HT-29 (cell line): ENCODE measurements at regions not wholly inside any gene's neighbourhood (a gene's known extent, or its start where the extent isn't known, plus 50 kb on each side); places are given as distances from the start of the nearest gene placed in this dataset.

Experiments
- DNase-seq: peaks from one replicate; pipeline ENCODE4 v3.0.0-alpha.2; 2015; ENCODE audit warnings: low spot score

DNA sequence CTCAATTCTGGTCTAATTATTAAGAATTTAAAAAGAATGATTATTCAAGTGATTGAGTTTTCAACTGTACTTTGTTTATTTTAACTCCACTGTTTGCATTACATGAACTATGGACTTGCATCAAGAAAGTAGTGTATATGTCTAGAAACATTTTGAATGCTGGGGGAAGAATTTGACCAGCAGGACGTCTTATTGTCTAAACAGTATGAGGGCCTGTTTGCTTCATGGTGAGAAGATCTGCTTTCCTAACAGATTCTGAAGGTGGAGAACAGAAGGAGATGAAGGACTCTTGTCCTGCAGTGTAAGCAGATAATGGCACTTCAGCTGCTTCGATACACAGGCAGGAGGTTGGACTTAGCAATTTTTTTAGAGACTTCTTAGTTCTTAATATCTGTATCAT, 176.0 kb downstream of the DACT1 start:
- no peak for DNase-seq

DNA sequence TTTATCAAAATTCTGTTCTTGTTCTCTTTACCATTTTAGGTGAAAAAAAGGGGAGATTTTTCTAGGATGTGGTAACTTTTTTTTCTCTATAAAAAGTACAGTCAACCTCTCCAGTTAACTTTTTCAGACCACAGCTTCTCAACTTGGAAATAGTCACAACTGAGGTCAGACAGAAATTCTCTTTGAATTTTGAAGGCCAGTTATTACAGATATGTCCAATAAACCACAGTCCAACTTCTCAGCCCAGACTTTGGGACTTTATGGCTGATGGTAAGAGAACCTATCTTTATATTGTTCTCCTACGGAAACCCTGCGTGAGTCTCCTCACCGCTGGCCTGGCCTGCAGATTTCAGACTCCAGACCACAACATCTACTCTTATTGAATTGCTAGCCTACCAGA, 176.7 kb downstream of the DACT1 start:
- no peak for DNase-seq

DNA sequence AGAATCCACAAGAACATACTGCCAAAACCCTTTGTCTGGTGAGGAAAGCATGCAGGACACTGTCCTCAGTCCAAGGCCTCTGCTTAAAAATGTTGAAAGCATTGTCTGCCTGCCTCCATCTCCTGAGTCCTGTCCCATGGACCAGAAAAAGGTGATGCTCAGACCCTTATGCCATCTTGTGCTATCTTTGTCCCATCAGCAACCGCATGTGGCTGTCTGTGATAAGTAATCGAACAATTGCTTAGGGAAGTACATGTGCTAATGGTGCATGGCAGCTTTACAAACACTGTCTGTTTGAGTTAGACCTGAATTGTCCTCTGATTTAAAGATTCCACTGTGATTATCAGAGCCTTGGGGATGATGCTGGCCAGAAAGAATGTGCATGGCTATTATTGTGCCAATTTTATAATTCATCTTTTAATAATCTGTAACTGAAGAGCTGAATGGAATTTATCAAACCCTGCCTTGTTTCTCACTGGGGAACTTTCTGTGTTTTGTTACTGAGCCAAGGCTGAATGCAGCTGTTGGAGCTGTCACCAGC, 177.5 kb downstream of the DACT1 start:
- no peak for DNase-seq

DNA sequence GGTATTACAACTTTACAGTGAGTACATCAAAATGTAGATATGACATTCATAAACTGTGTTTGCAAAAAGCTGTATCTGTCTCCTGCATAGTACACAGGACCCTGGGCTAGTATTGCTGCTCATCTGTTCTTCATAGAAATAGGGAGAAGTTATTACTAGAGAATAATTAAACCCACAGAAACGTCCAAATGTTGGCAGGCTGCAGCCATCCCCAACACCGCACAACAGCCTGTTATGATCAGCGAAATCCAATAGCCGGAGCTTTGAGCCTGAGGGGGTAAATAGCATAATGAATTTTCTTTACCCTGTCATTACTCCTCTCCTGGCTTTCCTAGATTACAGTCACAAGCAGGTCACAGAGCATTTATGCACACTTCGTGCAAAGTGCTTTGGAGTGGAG, 178.0 kb downstream of the DACT1 start:
- no peak for DNase-seq

DNA sequence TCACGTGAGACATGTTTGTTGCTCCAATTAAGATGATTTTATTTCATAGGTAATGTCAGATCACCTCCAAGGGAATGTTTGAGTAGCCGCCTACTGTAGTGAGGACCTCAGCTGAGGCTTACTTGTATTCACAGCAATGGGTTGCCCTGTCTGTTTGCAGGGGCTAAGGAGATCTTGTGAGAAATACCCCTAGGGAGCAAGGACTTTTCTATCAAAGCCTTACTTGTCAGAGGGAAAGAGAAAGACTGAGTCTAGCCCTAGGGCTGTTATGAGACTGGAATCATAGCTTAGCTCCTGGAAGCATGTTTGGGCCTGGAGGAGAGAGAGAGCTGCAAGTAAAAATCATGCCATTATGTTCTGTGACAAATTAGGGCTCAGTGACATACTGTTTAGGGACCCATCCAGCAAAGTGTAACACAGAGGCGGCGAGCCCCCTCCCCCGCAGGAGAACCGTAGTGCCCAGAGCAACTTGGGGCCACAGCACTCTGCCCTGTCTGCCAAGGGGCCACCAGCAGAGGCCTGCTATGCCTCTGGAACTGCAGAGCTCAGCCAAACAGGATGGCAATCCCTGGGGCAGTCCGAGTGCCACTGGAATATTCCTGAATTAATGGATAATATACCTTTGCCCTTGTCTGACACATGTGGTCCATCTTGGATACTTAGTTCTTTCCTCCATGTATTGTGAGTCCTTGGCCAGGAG, 178.8 kb downstream of the DACT1 start:
- no peak for DNase-seq

DNA sequence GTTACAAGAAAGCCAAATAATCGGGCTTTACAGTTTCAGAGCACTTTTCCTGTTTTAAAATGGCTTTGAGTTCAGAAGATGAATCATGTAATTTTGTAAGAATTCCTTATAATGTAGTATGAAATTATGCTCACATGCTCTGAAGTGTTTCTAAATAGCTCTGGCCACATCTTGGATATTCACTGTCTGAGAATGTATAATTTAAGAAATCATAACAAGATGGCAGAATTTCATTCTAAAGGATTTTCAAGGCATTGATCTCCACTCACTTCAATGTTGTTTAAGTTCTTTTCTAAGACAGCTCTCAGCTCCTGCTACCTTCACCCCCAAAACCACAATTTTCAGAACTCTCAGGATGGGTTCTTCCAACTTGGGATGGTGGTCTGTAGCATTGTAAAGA, 180.1 kb downstream of the DACT1 start:
- DNase-seq = no peak

DNA sequence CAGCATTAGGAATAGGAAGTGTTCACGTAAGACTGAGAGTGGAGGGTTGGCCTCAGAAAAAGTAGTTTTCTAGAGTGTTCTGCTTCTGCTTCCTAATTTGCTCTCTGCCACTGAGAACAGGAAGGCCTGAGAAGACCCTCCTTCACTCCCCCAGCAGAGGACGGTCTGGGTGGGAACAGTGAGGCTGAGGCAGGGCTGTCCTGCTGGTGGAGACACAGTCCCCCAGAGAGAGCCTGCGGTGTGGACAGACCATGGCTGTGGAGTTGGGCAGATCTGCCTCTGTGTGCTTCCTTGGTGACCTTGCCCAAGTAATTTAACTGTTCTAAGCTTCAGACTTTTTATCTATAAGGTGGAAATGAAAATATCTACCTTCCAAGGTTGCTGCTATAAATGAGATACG, 182.3 kb downstream of the DACT1 start:
- DNase-seq = no peak

DNA sequence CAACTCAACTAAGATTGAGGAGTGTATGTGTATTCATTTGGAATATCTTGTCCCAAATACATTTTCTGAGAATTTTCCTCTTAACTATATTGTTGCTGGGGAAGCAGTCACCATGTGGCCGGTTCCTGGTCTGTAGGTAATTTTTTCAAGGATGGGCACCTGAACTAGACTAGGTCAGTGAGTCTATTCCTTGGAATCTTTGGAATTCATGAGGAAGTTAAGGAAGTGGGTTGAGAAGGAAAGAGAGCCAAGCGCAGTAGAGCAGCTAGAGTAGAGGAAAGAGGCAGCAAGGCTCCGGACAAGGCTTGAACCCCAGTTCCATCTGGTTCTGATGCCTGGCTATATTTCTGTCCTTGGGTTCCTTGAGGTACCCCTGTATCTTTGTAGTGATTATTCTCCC, 183.7 kb downstream of the DACT1 start:
- DNase-seq = no peak

DNA sequence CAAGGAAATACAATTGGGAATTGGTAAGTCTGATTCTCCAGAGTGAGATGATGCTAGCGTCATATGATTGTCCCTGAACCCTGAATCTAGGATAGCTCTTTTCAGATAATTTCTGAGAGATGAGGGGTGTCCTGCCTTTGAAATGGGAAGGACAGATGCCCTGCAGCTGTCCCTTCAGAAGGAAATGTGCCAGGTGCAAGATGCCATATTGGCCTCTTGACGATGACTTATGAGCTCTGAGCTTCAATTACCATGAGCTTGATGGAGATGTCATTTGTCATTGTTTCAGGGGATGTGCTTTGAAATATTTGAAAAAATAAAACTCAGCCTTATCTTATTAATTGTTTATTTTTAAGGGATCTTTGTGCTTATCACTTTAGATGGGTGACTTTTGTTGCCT, 185.1 kb downstream of the DACT1 start:
- DNase-seq = no peak

DNA sequence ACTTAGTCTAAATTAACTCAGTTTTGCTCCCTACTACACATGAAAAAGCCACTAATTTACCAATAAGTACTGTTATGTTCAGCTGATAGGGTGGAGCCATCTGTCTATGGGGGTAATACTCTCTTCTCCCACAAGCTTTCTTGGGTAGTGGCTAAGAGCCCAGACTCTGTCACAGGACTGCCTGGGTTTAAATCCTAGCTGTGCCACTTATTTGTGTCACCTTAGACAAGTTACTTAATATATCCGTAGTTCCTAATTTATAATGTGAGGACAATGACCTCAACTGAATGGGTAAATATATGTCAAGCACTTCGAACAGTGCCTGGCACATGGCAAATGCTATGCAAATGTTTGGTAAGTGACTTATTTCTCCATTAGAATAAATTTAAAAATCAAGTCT, 185.6 kb downstream of the DACT1 start:
- no peak for DNase-seq

DNA sequence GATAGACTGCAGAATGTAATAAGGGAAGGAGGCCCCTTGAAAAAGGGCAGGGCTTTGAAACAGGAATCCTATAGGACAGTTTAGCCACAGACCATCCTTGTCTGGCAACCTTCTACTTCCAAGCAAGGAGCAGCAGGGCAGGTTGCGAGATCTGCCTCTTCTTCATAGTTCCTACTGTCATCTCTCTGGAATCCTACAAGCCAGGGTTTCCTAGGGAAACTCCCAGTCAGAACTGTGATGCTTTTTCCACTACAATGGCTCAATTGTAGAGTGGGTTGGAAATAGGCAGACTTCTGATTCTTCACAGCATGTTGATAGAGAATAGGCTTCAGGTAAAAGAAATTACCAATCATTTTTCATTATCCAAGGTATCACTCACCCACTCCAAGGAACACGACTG, 186.3 kb downstream of the DACT1 start:
- no peak for DNase-seq

DNA sequence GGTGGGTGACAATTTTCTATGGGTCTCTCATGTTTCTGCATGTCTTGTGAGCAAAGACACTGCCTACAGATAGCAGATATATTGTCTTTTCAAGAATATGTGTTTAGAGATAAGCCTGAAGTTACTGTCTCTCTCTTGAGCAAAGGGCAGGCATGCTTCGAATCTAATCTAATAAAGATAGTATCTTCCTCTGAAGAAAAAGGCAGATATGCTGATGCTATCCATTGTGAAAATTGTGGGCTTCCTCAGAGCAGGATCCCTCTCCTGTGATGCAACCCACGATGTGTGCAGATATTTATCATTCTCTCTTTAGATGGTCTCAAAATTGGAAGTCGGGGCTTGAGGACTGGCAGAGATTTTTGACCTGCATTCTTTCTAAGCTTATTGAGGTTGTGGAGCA, 187.0 kb downstream of the DACT1 start:
- DNase-seq = no peak

DNA sequence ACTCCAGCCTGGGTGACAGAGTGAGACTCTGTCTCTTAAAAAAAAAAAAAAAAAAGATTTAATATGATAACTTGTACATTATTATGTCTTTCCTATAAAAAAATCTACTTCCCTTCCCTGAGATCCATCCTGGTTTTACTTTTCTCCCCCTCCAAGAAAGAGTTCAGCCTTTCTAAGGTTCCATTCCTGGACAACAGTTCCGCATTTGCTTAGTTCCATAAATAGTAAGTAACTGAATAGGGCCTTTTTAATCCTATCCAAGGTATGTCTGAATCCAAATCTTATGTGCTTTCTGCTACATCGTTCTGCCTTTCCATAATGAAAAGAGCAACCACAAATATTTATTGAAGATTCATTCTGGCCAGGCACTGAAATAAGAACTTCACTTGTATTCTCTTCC, 187.8 kb downstream of the DACT1 start:
- no peak for DNase-seq

DNA sequence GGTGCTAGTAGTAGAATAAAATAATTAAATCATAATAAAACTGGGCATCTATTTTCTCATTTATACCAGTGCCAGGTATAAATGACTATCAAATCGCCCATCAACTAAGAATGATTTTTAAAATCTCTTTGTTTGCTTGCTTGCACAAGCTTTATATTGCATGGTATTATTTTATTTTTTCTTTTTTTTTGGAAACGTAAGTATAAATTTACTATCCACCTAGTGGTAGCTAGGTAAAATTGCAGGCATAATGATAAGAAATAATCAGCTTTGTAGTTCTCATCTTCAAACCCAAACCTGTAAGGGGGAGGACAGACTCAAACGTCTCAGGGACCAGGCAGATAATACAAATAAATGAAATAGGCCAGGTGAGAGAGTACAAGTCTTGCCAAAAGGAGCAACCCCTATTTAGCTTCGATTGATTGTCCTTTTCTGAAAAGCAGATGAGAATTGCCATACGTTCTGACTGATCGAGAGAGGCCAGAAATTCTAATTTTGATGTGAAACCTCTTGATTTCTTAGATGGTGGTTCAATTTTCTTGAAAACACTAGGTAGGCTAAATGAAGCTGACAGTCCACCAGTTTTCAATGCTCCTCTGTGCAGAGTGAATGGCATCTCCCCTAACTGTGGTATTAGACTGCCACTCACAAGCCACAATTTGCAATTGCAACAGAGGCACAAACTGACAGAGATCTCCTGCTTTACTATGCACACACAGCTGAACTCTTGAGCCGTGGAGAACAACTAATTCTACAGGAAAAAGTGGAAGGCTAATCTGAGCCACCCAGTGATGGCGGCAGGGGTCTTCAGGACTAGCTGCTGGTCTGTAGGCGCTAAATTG, 189.3 kb downstream of the DACT1 start:
- DNase-seq = no peak

DNA sequence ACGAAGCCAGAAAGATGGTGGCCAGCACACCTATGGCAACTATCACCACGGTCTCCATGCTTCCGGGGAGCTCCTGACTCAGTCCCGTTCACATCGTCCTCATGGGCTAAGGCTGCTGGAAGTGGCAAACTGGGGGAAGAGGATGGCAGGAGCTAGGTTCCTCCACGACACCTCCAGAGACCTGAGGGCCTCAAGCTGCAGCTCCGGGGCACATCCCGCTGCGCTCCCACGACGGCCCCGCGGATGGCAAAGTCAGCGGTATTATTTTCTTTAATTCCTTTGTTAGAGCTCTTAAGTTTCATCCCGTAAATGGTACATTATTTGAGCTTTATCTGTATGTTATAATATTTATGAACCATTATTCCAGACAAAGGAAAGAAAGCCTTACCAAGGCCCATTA, 190.5 kb downstream of the DACT1 start:
- no peak for DNase-seq

DNA sequence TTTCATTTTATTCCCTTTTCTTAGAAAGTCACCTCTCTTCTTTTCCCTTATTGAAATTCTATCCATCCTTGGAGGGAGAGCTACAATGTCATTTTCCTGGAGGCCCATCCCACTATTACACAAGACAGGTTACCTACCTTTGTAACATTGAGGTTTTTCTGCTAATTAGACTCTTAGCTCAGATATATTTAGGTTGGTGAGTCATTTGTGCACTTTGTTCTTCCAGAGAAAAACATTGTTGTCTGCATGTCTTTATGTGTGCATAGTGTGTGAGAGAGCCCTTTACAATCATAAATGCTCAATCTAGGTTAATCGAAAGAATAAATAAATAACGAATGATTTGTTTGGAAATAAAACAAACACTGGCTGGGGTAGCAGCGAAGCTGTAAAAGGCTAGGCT, 191.8 kb downstream of the DACT1 start:
- DNase-seq = peak; percentile 52

DNA sequence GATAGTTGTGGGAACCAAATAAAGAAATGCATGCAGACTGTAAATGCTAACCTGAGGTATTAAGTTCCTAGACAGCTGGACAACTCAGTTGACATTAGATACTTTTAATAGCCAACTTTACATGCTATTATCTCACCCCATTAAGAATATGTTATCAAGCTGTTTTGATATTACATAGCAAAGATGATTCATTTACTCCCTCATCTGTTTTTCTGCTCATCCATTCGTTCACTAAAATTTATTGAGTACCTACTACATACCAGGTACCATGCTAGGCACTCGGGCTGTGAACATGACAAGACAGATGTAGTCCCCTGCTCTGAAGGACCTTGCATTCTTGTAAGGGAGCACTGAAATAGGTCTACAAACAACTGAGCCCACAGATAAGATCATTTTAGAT, 192.4 kb downstream of the DACT1 start:
- no peak for DNase-seq

DNA sequence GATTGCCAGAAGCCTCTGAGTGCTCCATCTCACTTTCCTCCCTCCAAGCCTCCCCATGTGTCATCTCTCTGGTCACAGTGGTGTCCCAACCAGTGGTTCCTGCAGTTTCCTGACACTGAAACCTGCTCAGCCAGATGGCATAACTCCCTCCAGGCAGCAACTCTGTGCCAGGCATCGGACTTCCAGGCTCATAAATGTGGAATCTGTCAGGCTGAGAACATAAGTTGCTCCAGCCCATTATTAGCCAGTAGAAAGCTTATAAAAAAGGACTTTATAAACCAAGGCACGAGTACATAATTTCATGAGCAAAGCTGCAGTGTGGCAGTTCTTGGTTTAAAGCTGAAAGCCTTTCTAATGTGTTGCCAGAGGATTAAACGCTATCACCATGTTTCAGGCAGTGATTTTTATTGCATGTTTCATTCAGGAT, 194.3 kb downstream of the DACT1 start:
- DNase-seq = peak; percentile 7

DNA sequence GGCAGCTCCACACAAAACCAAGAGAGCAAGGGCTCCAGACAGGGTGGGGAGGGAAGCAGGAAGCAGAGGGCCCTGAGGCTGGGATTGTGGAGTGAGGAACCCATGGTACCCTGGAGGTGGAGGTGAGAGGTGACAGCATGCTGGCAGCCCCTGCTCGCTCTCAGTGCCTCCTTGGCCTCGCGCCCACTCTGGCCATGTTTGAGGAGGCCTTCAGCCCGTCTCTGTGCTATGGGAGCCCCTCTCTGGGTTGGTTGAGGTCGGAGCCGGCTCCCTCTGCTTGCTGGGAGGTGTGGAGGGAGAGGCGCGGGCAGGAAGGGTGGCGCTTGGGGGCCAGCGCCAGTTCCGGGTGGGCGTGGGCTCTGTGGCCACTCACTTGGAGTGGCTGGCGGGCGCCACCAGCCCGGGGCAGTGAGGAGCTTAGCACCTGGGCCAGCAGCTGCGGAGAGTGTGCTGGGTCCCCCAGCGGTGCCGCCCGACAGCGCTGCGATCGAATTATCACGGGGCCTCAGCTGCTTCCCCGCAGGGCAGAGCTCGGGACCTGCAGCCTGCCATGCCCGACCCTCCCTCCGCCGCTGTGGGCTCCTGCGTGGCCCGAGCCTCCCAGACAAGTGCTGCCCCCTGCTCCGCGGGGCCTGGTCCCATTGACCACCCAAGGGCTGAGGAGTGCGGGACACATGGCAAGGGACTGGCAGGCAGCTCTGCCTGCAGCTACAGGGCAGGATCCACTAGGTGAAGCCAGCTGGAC, 196.0 kb downstream of the DACT1 start:
- no peak for DNase-seq

DNA sequence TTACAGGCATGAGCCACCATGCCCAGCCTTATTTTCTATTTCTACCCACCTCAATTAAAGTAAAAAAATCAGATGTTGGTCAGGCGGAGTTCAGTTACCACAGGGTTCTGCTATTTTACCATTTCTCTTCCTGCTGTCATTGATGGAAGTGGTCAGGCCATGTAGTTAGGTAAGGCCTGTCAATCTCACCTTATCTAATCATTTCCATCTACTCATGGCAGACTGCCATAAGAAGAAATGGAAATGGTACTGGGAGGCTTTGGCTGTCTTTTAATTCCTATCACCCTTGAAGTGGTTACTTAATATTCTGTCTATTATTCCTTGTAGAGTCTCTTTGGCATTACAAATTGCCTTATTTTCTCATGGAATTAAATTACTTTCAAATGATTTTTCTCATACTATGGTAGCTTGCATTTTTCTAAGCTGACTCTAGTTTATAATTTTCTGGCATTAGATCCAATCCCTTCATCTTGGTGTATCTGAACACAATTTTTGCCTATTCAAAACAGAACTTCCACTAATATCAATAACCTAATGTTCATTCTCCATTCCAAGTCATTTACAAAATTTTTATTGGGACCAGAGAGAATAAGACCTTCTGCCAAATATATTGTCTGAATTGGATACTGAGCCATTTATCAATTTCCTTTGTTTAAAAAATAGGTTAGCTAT, 198.7 kb downstream of the DACT1 start:
- peak; percentile 9 for DNase-seq

DNA sequence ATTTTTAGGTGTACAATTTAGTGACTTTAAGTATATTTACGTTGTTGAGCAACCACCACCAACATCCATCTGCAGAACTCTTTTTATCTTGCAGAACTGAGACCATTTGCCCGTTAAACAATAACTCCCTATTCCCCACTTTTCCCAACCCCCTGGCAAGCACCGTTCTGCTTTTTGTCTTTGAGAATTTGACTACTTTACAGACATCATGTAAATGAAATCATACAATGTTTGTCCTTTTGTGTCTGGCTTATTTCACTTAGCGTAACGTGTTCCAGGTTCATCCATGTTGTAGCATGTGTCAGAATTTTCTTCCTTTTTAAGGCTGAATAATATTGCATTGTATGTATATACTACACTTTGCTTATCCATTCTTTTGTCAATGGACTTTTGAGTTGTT, 201.5 kb downstream of the DACT1 start:
- DNase-seq = no peak

DNA sequence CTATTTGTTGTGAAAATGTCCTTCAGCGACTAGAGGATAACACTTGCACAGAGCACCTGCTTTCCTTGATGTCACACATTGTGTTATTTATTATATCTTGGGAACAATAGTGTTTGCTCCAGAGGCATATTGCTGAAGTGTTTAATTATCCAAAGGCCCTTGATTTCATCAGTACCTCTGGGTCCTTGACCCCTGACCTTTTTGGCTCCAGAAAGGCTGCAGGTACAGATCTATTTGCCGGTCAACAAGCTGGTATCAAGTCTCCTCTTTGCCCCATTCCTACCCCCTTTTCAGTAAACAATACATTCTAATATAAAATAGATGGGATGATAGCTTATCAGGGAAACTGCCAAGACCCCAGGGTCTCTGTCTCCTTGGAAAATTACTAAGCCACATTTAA, 206.8 kb downstream of the DACT1 start:
- no peak for DNase-seq
